RPMI8226 (cell line): ENCODE measurements at regions not wholly inside any gene's neighbourhood (a gene's known extent, or its start where the extent isn't known, plus 50 kb on each side); places are given as distances from the start of the nearest gene placed in this dataset.

Experiments used
- DNase-seq: peaks from one replicate; pipeline ENCODE4 v3.0.0-alpha.2; 2015

- DNase-seq, result peak; percentile 97
These were observed 58.2 kb downstream of the PMAIP1 start for GRCh38 chr18:59957957-59958356.

DNA sequence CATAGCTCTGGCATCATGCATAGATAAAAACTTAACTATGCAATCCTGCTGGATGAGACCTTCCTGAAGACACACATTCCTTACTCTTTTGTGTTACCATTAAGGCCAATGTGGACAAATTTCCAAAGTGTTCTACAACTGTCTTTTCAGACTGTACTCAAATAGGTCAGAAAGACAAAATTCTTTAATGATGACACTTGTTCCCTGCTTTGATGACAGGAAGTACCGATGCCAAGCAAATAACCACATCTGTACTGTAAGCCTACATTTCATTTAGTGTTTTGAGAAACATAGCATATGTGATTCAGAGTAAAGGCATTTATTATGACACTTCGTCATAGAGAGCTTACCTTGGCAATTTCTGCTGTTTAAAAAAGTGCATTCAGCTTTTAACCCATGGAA is 55.0 kb downstream of the PMAIP1 start:
- DNase-seq, result no peak

DNA sequence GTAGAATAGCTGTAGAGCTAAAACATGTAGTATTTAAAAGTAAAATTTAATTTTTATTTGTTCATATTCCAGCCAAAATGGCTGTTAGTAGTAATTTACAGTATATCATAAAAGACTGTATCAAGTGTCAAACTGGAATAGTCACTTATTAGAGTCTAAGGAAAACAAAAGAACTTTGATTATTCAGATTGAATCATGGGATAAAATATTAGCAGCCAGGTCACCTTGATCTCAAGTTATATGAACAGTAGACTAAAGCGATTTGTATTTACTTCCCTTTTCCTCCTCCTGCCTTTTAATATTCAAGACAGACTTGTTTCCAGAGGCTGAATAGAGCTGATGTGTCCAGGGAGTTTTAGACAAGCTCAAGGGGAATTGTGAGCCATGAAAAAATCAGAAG is 54.4 kb downstream of the PMAIP1 start:
- DNase-seq, result no peak
